GM21423 (cell line): ENCODE measurements at regions not wholly inside any gene's neighbourhood (a gene's known extent, or its start where the extent isn't known, plus 50 kb on each side); places are given as distances from the start of the nearest gene placed in this dataset.

Experiments
- ATAC-seq: cut with Tn5 transposase; IDR thresholded peaks from one replicate; pipeline ENCODE4 v1.9.1; 2021; ENCODE audit warnings: mild to moderate bottlenecking, moderate library complexity; ENCODE audit not compliant: unreplicated experiment

GRCh38 chr3:459311-459670 is 262.7 kb downstream of the CHL1 start:
- ATAC-seq: no peak

- ATAC-seq: no peak
Measured at GRCh38 chr3:461006-461405, 264.4 kb downstream of the CHL1 start.

DNA sequence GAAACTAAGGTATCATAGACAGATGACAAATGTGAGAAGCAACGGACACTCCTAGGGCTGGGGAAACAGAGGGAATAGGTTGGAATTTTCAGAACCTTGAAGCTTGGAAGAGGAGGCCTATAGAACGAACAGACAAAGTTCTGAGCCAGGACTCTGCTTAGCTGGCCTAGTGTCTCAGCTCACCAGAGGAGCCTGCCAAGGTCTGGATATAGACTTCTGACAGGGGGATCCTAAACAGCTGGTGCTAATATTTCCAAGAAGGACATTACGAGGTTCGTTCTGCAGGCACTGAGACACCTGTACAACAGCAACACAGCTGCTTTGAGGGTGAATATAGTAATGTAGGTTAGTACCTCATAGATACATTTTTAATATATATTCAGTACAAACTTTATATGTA is 266.3 kb downstream of the CHL1 start:
- no peak for ATAC-seq

GRCh38 chr3:463252-464192 is 267.0 kb downstream of the CHL1 start:
- ATAC-seq: peak; percentile 96

- no peak for ATAC-seq
Measured at GRCh38 chr3:464255-464654, 267.7 kb downstream of the CHL1 start.

GRCh38 chr3:468172-468571 is 271.6 kb downstream of the CHL1 start:
- no peak for ATAC-seq

DNA sequence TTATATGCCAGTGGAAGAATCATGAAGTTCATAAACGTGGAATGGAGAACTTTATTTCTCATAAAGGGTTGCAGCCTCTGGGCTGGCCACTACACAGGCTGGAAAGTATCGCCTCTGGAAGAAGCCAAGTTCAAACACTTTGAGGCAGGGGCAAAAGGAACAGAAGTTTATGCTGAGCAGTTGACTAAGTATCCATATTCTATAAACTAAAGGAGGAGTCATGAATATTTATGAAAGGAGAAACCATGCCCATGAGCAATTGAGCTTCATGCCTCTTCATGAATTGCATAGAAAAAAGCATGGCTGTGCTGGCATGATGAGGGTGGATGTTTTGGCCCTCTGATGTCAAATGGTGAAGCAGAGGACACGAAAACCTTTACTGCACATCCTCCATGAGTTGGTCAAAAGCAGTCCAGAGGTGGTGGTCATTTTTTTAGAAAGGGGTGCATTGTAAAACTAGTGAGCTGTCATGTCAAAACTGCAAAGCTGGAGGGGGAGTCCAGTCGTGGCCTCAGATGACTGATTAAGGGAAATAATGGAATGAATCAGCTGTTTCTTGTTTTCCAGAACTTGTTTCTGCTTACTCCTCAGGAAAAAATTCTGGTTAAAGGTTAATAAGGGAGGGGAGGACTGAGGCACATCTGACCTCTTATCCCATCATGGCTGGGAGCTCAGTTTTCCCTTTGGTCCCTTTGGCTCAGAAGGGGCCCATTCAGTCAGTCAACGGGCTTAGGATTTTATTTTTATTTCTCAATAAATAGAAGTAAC is 276.7 kb downstream of the CHL1 start:
- ATAC-seq: no peak

- no peak for ATAC-seq
Measured at GRCh38 chr3:474828-475227, 278.3 kb downstream of the CHL1 start.

GRCh38 chr3:480070-480469 is 283.5 kb downstream of the CHL1 start:
- peak; percentile 73 for ATAC-seq

DNA sequence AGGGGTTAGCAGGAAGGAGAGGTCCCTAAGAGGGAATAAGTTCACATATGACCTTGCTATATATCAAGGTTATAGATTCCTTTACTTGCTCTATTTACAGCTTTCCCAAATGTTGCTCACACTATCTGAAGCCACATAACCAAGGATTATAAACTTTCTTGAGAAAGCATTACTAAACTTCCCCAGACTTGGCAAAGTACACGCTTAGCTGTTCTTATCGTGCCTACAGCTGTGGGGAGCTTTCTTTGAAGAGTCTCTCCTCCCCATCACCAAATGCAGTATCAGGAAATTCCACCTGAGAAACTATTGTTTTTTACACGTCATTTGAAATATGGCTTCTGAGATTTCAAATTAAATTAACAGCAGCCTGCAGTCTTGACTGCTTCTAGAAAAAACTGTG is 284.5 kb downstream of the CHL1 start:
- no peak for ATAC-seq

- ATAC-seq: no peak
Measured at GRCh38 chr3:481680-482079, 285.1 kb downstream of the CHL1 start.

- ATAC-seq: no peak
Measured at GRCh38 chr3:482479-482878, 285.9 kb downstream of the CHL1 start.

- ATAC-seq: no peak
Measured at GRCh38 chr3:484341-484740, 287.8 kb downstream of the CHL1 start.

DNA sequence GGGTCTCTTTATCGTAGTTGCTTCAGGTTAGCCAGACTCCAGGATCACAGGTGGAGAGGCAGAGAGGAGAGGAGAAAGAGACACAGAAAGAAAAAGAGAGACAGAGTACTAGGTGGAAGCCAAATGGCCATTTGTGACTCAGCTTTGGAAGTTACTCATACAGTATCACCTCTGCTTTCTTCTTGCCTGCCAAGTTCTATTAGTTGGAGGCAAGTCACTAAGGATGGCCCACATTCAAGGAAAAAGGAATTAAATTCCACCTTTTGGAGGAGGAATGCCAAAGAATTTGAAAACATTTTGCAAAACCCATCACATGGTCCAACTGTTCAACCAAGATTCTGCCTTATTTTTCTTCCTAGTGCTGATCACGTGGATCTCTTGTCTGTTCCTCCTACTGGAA is 291.1 kb downstream of the CHL1 start:
- ATAC-seq: no peak

DNA sequence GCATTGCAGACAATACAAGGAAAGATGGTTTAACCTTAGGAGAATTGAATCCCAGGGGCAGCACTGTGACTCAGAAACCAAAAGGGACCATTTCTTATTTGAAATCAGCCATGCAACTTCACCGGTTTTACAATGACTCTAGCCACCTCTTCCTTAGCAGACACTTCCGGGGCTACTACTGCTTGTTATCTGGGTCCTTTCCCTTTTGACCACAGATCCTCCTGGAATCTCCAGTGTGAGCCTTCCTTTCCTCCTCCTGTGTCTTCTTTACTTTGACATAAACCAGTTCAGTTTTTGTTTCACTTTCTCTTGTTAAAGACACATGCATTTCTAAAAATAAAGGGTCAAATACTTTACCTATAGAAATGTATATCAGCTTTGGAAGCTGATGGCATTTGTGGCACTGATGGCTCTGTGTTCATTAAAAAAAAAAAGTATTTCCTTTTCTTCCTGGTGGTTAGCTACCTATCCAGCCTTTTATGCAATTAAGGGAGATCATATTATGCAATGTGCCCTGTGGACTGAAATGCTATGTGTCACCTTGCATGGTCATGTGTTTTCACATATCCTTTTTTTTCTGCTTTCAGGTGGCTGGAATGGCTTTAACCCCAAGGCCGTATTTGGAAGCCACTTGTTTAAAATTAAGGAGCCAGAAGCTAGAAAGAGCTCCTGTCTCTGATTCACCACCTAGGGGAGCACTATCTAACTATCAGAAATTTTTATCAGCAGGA is 296.2 kb downstream of the CHL1 start:
- ATAC-seq: peak; percentile 46

DNA sequence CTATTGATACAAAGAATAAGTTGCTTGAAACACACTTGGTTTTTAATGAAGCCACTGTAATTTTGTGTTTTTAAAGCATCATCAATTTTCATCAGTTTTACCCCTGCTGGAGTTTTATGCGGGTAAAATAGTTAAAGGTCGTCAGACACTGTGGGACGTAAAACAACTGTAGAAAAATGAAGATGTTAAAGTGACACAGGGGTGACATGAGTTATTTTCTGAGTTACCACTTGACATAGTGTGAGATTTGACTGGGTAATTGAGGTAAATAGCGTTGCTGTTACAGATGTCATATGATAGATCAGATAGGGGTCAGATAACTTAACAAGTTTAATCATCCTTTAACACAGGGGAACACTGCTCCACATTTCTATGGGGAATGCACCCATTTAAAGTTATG is 297.6 kb downstream of the CHL1 start:
- no peak for ATAC-seq

DNA sequence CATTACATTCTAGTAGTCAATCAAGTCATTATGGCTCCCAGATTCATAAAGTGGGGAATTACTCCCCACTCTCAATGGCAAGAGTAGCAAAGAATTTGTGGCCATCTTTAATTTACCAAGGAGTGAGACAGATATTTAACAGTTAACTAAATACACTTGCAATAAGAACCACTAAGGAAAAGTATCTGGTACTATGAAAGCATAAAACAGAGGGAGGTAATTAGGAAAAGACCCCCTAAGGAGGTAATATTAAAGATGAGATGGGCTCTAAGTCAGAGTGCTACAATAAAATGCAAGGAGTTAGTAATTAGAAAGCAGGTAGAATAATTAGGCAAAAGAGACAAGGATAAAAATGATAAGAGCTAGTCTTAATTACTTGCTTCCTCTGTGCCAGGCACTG is 301.9 kb downstream of the CHL1 start:
- no peak for ATAC-seq

DNA sequence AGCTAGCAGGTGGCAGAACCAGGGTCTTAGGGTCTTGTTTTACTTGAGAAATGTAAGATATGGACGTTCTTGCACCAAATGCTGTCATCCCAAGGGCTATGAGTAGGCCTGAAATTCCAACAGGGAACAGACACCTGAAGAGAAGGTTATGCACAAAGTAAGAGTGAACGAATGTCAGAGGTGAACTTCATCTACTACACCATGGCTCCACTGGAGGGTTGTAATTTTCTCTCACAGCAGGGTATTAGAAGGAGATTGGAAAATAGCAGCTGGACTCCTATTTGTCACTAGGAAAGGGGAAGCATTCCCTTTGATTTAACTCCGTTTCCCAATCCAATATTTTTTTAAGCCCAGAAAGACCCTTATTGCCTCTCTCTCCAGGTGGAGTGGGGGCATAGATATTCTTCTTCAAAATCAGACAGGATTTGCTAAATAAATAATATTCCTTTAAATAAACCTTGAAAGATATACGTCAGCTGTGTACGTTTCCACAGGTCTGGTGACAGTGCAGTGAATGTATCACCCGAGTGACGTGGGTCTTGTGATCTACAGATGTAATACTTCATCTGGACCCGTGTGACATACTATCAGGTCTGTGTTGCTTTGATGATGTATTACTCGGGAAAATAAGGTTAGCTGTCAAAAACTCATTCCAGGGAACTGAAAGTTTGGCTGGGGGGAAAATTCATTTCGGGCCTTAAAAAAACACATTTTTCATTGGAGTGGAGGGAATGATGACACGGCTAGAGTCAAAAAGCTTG is 302.6 kb downstream of the CHL1 start:
- no peak for ATAC-seq

DNA sequence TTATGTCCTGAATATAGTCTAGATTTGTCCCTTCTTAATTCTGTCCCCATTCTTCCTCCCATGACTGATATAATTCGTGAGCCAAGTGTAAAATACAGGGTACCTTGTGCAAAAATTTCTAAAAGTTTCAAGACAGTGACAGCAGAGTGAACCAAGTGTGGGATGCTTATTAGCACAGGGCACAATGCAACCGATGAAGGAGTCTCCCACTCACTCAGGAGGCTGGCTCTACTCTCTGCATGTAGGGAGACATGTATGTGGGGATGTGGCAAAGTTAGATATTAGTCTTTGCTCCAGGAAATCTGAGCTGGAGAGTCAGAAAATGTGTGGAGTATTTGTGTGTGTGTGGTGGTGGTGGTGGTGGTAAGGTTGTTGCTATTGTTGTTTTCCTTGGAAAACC is 305.9 kb downstream of the CHL1 start:
- no peak for ATAC-seq

- no peak for ATAC-seq
Measured at GRCh38 chr3:513301-513700, 316.7 kb downstream of the CHL1 start.

- ATAC-seq: no peak
Measured at GRCh38 chr3:514192-514591, 317.6 kb downstream of the CHL1 start.
